Fibroblast of lung (primary cell): ENCODE measurements at regions not wholly inside any gene's neighbourhood (a gene's known extent, or its start where the extent isn't known, plus 50 kb on each side); places are given as distances from the start of the nearest gene placed in this dataset.

Source experiments
- EZH2 ChIP-seq: IDR thresholded peaks from 2 replicates; pipeline ENCODE4 v1.5.1; 2012; ENCODE audit warnings: low read length, control low read depth, mild to moderate bottlenecking; ENCODE audit errors: missing control alignments
- TF ChIP-seq, protein P1 (sequence below), 2 donors: IDR thresholded peaks in 1 of 2; conservative IDR thresholded peaks in 1 of 2; 1 replicate in 1 of 2; 2 replicates in 1 of 2; pipeline ENCODE4 v1.5.1; 2011 to 2012; ENCODE audit warnings: low read length in 2 of 2, control low read depth in 1 of 2, inconsistent platforms in 1 of 2, low read depth in 1 of 2, mild to moderate bottlenecking in 1 of 2

GRCh38 chr4:13912436-13912925 is 285.0 kb upstream of the BOD1L1 start:
- TF ChIP-seq, protein P1, sequence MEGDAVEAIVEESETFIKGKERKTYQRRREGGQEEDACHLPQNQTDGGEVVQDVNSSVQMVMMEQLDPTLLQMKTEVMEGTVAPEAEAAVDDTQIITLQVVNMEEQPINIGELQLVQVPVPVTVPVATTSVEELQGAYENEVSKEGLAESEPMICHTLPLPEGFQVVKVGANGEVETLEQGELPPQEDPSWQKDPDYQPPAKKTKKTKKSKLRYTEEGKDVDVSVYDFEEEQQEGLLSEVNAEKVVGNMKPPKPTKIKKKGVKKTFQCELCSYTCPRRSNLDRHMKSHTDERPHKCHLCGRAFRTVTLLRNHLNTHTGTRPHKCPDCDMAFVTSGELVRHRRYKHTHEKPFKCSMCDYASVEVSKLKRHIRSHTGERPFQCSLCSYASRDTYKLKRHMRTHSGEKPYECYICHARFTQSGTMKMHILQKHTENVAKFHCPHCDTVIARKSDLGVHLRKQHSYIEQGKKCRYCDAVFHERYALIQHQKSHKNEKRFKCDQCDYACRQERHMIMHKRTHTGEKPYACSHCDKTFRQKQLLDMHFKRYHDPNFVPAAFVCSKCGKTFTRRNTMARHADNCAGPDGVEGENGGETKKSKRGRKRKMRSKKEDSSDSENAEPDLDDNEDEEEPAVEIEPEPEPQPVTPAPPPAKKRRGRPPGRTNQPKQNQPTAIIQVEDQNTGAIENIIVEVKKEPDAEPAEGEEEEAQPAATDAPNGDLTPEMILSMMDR (conservative IDR thresholded peaks at IDR 0.05 in 1 of 2, IDR thresholded peaks at IDR 0.05 in 1 of 2; ENCODE audit: low read depth in 1 of 2, low read length in 2 of 2): no peak
- TF ChIP-seq EZH2: no peak
